ENCODE measurements at regions not wholly inside any gene's neighbourhood (a gene's known extent, or its start where the extent isn't known, plus 50 kb on each side); places are given as distances from the start of the nearest gene placed in this dataset.
"Not testable (repeated sequence)": the region's sequence is repeated elsewhere in the genome, so short reads cannot be mapped to it uniquely, and the experiment has no call there.

DNA sequence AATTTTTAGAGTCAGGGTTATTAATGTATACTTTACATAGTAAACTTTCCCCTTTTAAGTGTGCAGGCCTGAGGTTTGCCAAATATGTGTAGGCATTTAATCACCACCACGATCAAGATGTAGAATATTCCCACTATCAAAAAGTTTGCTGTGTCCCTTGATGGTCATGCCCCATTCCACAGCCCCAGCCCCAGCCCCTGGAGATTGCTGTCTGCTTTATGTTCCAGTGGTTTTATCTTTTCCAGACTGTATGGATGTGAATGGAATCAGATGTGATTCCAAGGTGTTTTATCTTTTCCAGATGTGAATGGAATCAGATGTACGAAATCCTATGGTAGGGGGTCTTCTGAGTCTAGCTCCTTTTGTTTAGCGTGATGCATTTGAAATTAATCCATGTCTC lies 93.1 kb upstream of the B3GAT1 start:
- no peak for DNase-seq

DNA sequence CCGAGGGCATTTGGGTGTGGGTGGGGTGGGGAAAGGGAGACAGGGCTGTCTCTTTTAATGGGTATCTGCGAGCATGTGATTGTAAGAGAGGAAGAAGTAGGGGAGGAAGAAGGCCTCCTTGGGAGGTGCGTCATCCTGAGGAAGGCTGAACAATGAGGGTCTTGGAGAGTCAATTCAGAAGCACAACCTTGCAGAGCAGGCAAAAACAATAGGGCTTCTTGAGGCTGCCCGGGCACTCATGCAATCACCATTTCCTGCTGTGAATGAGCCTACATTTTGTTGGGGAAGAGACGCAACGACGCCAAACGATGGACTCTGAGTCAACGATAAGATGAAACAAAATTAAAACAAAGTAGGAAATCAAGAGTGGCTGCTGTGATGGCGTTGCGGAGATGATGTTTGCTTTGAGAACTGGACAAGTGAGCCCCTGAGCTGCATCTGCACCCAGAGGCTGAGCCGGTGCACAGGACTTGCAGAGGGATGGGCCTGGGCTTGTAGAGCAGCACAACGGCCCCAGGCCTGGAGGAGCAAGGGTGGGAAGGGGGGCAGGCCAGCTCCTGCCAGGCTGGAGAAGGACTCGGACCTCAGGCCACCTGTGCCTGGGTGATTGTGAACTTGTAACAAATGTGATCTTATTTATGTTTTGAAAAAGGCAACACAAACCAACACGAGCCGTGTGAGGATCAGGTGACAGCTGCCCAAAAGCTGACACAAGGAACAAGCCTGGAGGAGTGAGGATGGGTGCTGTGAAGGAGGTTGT lies 92.3 kb upstream of the B3GAT1 start:
- DNase-seq: no peak

DNA sequence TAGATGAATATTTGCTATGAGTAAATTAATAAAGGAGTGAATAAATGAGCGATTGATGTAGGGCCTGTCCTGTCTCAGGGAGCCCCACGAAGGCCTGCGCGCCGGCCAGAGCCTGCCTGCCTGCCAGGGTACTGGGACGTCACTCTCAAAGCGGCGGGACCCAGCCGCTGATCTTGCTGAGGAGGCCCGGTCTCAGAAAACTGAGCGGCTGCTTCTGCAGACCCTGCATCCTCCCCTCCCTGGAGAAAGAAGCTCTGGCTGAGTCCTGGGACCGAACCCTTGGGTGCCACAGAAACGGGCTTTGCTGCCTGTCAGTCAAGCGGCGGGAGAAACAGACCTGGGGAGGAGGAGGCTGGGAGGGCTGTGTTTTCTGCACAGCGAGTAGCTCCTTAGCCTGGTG lies 91.6 kb upstream of the B3GAT1 start:
- no peak for DNase-seq

DNA sequence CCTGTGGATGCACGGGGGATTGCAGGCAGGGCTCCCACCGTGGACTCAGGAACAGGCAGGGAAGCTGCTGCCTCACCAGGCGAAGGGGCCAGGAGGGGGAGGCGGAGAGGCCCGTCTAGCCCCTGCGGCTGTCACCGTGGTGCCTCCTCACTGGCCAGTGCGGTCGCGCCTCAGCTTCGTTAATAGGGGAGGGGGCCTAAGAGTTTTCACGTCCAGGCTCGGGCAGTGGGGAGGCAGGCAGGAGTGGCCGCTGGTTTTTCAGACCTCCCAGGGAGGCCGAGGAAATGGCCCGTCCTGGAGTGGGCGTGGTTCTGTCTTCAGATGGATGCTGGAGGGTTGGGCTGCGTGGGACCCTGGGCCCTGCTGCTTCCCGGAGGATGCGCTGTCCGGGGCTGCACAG lies 91.1 kb upstream of the B3GAT1 start:
- no peak for DNase-seq

DNA sequence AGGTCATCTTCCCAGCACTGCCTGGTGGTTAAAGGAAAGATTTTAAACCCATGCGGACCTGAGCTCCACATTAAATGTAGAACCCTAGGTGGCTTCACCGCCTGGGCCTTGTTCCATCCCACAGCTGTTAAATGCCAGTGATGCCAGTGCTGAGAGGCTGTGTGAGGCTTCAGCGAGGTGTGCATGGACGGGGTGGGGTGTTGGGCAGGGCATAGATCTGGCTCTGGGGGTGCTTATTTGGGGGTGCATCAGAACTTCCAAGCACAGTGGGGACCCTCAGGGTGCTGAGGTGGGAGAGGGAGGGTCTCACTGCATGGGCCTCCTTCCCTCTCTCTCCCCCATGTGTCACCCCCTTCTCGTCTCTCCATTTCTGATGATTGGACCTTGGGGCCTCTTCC lies 90.1 kb upstream of the B3GAT1 start:
- no peak for DNase-seq

DNA sequence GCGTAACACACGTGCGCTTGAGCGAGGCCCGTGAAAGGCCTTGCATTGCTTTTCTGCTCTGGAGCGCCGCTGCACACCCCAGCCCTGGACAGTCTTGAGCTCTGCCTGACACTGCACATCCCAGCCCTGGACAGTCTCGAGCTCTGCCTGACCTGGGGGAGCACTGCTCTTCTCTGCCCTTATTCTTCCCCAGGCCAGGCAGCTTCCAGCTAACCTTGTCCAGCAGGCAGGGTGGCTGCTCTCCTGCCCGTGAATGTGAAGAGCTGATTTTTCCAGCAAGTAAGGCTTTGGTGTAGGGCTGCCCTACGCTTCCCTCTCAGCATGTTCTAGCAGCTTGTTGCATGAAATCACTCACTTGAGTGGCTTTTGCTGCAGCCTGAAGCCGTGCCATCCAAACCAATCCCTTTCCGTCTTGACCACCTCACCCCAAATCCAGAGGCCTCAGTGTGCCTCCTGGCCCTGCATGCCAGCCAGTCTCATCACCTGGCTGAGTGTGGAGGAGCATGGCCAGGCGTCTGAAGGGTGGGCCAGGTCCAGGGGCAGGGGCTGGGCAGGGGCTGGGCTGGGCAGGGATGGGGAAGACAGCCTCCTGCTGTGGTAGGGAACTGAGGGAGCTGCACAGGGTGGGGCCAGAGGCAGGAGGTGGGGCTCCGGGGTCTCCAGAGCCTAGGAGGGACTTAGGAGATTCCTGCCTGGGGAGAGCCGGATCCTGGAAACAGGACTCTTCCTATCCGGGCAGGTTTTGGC lies 89.5 kb upstream of the B3GAT1 start:
- no peak for DNase-seq

DNA sequence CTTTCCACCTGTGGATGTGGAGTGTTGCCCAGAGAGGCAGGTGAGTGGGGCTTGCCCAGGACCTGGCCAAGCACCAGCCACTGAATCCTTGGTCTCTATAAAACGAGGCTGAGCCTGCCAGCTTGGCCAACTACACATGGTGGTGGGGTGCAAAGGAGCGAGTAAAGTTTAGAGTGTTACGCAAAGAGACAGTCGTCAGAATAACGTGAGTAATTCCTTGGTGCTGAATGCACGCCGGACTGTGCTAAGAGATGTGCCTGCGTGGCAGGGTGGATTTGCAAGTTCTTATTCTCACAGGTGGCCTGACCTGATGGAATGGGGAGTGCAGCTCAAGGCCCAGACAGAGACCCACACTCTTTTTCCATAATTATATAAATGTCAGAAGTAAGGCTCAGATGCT lies 88.6 kb upstream of the B3GAT1 start:
- no peak for DNase-seq

DNA sequence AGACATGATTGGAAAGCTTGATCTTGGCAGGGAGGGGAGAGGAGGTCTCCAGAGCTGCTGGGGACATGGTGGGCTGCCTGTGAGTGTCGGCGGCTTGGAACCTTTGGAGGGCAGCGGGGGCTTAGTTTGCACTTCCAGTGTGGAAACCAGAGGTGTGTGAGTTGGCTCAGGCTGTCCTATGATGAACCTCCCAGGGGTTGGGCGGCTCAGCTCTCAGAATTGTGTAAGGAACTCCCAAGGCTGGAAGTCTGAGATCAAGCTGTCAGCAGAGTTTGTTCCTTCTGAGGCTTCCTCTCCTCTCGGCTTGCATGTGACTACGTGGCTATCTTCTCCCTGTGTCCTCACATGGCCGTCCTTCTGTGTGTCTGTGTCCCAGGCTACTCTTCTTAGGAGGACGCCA lies 87.9 kb upstream of the B3GAT1 start:
- DNase-seq: no peak

DNA sequence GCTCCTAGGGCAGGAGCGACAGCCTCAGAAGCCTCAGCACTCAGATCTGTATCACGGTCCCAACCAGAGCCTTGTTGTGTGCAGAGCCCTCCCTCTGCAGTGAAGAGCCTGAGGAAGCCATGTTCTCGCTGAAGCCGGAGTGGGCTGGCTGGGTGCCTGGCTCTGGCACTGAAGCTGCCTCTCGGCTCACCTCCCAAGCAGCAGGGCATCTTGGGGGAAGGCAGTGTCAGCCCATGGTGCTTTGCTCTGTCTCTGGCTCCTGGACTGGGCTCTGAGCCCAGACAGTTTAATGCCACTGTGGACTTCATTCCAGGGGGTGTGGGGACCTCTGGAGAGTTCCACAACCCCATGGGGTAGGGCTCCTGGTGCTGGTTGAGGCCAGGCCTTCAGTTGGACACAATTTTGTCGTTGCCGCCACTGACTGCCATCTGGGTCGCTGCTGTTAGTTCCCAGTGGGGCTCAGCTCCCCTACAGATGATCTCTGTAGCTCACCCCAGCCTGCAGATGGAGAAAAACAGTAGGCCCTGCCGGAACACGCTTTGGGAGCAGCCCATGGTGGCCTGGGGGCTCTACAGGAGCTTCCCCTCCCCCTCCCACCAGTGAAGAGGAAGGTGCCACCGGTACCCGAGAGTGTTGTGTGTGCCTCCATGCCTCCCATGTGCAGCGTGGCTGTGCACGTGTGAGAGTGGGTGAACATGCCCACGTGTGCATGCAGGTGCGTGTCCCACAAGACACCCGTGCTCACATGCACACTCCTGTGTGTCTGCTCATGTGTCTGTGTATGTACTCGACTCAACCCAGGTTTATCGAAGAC lies 86.5 kb upstream of the B3GAT1 start:
- DNase-seq: no peak

DNA sequence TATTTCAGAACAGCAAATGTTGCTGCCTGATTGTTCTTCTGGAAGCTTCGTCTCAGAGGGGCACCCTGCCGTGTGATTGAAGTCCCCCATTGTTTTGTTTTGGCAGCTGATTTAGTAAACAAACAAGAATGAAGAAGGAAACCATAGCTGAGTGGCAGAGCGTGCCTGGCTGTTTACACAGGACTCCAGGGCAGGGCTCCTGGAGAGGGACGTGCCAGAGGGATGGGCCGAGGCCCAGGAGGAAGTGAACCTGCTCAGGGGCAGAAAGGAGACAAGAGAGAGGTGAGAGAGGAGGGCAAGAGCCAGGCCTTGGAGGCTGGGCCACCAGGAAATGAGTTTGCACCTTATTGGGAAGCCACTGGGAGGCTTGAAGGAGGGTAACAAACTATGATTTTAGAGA lies 85.5 kb upstream of the B3GAT1 start:
- no peak for DNase-seq

DNA sequence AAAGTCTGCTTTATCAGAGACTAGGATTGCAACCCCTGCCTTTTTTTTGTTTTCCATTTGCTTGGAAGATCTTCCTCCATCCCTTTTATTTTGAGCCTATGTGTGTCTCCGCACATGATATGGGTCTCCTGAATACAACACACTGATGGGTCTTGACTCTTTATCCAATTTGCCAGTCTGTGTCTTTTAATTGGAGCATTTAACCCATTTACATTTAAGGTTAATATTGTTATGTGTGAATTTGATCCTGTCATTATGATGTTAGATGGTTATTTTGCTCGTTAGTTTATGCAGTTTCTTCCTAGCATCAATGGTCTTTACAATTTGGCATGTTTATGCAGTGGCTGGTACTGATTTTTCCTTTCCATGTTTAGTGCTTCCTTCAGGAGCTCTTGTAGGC lies 84.0 kb upstream of the B3GAT1 start:
- not testable (repeated sequence) for DNase-seq

DNA sequence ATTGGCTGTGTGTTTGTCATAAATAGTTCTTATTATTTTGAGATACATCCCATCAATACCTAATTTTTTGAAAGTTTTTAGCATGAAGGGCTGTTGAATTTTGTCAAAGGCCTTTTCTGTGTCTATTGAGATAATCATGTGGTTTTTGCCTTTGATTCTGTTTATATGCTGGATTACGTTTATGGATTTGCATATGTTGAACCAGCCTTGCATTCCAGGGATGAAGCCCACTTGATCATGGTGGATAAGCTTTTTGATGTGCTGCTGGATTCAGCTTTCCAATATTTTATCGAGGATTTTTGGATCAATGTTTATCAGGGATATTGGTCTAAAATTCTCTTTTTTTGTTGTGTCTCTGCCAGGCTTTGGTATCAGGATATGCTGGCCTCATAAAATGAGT lies 82.4 kb upstream of the B3GAT1 start:
- not testable (repeated sequence) for DNase-seq

DNA sequence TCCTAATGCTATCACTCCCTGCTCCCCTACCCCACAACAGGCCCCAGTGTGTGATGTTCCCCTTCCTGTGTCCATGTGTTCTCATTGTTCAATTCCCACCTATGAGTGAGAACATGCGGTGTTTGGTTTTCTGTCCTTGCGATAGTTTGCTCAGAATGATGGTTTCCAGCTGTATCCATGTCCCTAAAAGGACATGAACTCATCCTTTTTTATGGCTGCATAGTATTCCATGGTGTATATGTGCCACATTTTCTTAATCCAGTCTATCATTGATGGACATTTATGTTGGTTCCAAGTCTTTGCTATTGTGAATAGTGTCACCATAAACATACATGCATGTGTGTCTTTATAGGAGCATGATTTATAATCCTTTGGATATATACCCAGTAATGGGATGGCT lies 80.4 kb upstream of the B3GAT1 start:
- not testable (repeated sequence) for DNase-seq

DNA sequence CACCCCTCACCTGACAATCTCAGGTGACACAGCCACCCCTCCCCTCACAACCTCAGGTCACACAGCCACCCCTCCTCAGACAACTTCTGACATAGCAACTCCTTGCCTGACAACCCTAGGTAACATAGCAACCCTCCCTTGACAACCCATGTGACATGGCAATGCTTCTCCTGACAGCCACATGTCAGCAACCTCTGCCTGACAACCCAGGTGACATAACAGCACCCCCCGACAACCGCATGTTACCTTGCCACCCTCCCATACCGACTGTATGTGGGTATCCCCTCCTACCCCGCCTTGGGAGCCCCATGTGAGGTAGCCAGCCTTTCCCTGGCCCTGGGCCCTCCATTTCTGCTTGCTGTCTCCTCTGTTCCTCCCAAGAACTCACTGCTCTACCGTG lies 77.7 kb upstream of the B3GAT1 start:
- DNase-seq: no peak

DNA sequence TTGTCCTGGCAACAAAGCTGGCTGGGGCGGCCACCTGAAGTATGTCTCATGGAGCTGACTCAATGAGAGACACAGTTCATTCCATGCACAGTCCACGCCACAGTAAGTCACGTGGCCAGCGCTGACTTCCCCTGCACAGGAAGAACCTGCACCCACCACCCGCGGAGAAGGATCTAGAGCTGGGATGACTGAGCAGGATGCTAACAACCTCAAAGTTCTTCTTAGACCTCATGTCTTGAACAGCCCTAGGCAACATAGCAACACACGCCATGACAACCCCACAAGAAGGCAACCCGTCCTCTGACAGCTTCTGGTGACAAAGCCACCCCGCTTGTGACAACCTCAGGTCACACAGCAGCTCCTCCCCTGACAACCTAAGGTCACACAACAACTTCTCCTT lies 76.9 kb upstream of the B3GAT1 start:
- no peak for DNase-seq

DNA sequence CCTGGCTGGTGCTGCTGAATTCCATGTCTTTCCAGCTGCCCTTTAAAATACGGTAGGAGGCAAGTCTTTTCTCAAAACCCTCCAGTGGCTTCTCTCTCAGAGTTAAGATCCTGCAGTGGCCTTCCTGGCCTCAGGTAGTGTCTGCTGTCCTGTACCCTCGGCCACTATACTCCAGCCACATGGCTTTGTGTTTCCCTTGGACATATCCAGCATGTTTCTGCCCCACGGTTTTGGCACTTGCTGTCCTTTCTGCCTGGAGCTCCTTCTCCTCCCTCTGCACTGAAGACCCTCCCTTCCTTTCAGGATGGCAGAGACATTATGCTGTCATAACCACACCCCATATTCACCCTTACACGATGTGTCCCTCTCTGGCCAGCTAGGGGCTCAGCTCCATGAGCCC lies 76.5 kb upstream of the B3GAT1 start:
- DNase-seq: no peak

DNA sequence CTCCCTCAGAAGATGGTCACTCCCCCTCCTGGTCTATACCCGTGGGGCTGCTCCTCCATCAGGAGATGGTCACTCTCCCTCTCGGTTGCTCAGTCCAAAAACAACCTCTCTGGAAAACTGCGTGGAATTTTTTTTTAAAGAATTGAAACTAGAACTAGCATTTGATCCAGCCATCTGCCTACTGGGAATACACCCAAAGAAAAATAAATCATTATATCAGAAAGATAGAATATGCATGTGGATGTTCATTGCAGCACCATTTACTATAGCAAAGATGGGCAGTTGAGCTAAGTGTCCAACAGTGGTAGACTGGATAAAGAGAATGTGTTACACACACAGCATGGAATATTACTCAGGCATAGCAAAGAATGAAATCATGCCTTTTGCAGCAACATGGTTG lies 75.7 kb upstream of the B3GAT1 start:
- no peak for DNase-seq

DNA sequence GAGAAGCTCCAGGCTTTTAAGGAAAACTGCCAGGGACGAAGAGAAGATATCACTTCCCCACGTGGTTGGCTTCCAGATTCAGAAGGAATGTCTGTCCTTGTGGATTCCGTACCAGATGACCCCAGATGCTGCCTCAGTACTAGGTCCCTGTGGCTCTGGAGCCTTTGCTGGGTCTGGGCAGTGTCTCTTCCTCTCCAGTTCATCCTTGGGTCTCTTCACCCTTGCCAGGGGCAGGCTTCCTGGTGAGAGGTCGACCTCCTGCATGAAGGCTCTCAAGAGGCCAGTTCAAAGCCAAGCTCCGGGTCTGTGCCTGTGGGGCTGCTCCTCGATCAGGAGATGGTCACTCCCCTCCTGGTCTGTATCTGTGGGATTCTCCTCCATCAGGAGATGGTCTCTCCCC lies 74.7 kb upstream of the B3GAT1 start:
- DNase-seq: no peak

DNA sequence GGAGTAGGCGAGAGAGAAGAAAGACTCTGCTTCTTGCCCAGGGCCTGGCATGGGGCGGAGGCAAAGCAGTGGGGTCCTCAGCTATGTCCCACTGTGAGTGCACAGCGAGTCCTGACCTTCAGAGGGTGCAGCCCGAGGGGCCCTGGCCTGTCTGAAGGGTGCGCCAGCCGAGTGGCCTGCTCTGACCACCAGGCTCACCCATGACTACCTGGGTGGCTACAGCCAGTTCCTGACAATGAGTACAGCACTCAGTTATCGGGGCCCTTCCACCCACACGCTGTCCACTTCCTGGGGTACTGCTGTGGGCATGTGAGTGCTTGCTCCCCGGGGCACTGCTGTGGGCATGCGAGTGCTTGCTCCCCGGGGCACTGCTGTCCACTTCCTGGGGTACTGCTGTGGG lies 74.1 kb upstream of the B3GAT1 start:
- no peak for DNase-seq

DNA sequence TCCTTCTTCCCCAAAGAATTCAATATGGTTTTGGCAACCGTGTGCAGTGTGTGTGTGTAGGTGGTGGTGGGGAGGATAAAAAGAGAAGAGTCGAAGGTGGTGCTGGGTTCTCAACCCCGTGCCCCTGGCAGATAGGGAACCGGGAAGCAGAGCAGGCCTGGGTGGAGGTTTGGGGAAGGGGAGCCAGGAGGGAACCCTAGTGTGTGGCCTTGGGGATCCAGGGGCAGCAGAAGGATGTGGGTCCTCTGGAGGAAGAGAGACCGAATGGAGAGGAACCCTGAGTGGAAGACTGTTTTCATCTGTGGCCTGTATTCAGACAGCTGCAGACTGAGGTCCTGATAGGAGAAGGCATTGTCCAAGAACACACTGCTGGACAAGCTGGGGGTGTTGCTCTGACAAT lies 73.3 kb upstream of the B3GAT1 start:
- DNase-seq: no peak

DNA sequence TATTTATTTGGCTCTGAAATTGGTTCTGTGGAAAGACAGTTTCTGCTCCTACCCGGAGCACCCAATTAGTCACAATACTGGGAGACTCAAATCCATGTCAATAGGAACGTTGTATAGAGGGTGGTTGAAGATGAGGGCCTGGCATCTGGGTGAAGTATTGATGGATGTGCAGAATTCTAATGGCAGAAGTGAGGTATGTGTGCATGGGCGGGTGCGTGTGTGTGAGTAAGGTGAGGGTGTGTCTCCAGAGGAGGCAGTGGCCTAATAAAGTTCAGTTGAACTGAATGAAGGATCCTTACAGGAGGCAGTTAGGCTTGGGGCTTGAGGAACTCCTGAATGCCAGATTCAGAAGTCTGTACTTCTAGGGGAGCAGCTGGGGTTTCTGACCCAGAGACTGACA lies 71.8 kb upstream of the B3GAT1 start:
- no peak for DNase-seq

DNA sequence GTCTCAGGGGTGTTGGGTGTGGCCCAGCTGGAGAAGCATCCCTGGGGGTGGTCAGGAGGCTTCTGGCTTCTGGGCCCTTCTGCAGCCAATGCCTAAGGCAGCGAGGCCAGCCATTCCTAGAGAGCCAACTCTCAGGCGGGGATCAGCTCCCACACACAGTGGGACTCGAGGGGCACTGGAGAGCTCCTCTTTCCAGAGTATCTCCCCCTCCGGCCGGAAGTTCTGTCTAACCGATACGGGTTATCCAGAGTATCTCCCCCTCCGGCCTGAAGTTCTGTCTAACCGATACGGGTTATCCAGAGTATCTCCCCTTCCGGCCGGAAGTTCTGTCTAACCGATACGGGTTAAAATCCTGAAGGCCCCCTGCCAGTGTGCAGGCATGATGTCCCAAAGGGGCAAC lies 71.2 kb upstream of the B3GAT1 start:
- no peak for DNase-seq

DNA sequence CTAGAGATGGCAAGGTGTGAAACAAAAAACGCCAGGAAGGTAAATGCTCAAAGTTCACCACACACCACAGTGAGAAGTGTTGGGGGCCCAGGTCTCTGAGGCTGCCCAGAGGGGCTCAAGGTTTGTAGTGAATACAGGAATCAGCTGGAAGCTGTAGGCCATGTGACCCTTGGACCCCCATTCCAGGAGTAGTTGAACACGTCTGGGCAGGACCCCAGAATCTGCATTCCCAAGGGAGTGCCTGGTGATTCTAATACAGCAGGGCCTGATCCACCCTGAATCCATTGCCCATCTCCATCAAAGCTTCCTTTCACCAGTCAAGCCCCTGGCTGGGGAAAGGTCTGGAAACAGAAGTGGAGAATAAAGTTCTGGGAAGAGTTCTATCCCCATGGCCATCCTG lies 70.8 kb upstream of the B3GAT1 start:
- no peak for DNase-seq

DNA sequence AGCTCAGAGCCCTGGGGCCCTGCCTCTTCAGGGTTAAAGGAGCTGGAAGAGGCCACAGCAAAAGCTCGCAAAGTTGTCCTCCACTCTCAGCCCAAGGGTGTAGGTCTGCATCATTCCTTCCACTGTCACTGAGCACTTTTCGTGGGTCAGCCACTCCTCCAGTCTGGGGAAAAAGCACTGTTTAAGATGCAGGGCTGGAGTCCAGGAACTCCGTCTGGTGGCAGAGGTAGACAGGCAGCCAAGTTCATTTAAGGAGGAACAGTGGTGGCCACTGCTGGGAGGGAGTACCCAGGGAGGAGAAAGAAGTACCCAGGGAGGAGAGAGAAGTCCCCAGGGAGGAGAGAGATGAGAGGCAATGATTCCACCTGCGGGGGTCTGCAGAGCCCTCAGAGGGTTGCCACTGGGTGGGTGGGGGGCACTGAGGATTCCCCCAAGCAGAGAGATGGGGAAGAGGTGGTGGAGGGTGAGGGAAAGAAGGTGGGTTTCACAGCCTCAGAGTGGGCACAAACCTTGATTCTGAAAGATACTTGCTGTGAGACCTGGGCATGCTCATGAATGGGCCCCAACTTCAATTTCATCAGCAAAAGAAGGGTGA lies 70.0 kb upstream of the B3GAT1 start:
- DNase-seq: no peak
